ENCODE measurements at regions not wholly inside any gene's neighbourhood (a gene's known extent, or its start where the extent isn't known, plus 50 kb on each side); places are given as distances from the start of the nearest gene placed in this dataset.
"Not testable (repeated sequence)": the region's sequence is repeated elsewhere in the genome, so short reads cannot be mapped to it uniquely, and the experiment has no call there.

DNA sequence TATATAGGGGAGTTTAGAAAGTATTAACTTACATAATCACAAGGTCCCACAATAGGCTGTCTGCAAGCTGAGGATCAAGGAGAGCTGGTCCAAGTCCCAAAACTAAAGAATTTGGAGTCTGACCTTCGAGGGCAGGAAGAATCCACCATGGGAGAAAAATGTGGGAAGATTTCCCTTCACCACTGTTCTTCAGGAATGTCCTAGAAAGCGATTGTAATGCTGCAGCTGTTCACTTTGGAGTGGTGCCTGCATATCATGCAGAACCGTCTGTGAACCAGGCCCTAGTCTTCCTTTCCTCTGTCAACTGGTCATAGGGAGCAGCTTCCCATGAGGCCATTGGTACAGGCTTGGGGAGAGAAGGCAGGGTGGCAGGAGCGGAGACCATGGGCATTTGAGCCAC, 497.9 kb upstream of the ARPP21 start:
- DNase-seq (ENCODE audit: low spot score): no peak

DNA sequence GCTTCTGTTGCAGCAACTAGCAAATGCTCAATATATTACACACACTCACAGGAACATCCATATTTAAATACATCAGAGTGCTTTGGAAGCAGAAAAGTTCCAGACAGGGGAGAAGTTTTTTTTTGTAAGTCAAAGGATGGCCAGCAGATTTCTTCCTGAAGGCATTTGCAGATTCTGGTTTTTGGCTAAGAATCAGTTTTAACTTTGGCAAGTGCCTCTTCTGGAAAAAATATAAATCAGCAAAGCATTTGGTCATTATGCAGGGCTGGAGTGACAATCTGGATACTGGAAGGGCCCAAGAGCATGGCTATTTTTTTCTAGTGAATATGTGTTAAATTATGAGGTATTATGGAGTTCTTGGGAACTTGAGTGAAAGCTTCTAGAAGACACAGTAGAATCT, 495.3 kb upstream of the ARPP21 start:
- no peak for DNase-seq (ENCODE audit: low spot score)

- not testable (repeated sequence) for DNase-seq (ENCODE audit: low spot score)
Measured at GRCh38 chr3:35146256-35147035, 492.9 kb upstream of the ARPP21 start.

GRCh38 chr3:35183927-35184675, 455.2 kb upstream of the ARPP21 start:
- DNase-seq (ENCODE audit: low spot score): peak; percentile 6

- DNase-seq (ENCODE audit: low spot score): no peak
Measured at GRCh38 chr3:35184775-35185174, 454.6 kb upstream of the ARPP21 start.

GRCh38 chr3:35187908-35188307, 451.4 kb upstream of the ARPP21 start:
- DNase-seq (ENCODE audit: low spot score): no peak

DNA sequence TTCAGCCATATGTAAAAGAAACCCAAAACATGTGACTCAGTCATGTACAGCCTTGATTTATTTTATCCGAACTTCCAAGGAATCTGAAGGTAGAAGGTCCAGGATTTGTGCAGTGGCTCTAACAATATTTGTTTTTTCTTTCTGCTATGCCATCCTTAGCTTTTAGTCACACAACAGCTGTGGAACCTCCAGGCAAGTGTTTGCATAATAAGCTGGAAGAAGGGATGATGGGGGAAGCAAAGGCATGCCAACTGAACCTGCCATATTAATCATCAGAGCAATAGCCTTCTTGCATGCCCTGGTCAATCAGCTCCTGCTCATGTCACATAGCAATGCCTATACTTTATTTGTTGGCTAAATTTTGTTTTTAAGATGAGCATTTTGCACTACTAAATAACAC, 444.7 kb upstream of the ARPP21 start:
- no peak for DNase-seq (ENCODE audit: low spot score)

DNA sequence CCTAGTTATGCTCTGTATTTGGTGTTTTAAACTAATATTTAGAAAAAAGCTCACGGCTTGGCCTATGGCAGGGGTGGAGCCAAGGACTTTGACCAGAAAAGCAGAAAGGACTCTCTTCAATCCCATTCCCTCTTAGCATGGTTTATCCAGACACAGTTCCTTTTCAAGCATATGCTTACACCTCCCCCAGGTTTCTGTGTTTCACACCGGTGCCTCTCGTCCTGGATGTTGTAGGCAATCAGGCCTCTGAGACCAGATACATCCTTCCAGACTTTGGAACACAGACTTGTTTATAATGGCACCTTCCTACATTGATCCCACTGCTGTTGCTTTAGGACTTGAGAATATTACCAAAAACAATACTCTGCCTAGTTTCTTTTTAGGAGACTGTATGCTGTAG, 440.5 kb upstream of the ARPP21 start:
- DNase-seq (ENCODE audit: low spot score): no peak

DNA sequence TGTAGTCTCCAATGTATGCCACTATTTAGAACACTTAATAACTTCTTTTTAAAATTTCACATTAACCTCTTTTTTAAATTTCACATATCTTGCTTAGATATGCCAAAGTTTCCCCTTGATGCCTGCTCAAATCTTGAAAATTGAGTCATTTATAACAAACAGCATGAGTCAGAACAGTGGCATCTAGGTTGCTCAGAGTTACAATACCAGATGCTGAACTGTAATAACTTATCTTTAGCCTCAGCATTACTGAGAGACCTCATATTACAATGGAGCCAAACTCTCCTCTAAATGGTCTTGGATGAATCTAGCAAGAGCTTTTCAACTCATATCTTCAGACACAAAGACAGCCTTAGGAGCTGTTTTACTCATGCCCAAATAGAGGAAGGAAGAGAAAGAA, 439.3 kb upstream of the ARPP21 start:
- peak; percentile 55 for DNase-seq (ENCODE audit: low spot score)

DNA sequence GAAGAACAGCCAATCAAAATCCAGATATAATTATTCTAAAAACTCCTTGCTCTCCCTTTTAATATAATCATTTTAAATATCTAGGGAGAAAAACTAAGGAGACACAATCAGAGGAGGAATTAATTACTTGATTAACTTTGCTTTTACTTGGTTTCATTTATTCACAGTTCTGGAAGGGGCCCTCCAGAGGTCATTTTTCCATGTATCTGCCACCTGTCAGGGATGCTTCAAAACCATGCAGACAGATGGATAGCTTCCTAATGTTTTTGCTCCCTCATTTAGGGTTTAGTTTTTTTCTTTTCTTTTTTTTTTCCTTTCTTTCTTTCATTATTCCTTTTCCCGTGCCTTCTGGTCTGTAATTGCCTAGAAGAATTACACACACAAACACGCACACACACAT, 438.1 kb upstream of the ARPP21 start:
- DNase-seq (ENCODE audit: low spot score): no peak

- no peak for DNase-seq (ENCODE audit: low spot score)
Measured at GRCh38 chr3:35215525-35216500, 423.5 kb upstream of the ARPP21 start.

GRCh38 chr3:35216501-35217266, 422.6 kb upstream of the ARPP21 start:
- no peak for DNase-seq (ENCODE audit: low spot score)

DNA sequence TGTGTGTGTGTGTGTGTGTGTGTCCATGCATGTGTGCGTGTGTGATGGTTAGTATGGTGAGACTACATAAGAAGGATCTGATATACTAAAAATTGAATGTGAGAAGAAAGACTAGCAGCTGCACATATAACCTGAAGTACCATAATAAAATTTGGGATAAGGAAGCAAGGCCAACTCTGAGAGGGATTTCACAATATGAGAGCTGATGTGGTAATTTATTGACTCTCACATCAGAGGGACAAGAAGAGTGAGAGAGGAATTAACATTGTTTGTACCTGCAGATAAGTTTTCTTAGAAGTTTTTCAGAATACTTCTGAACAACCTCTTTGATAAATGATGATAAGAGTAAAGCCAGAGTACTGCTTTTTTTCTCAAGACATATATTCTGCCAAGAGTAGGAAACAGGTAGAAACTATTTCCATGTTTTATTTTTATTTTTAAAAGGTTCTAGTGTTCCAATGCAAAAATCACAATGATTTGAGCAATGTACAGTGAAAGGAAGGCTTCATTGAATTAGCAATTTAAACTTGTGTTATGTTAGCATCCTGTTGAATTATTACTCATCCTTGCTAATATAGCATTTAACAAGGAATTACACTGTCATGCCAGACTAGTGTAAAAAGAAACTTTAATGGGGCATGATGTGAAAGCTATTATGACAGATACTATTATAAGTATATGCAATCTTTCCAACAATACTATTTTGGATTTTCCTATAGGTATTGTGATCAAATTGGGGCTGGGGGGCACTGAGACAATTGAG, 415.5 kb upstream of the ARPP21 start:
- no peak for DNase-seq (ENCODE audit: low spot score)

DNA sequence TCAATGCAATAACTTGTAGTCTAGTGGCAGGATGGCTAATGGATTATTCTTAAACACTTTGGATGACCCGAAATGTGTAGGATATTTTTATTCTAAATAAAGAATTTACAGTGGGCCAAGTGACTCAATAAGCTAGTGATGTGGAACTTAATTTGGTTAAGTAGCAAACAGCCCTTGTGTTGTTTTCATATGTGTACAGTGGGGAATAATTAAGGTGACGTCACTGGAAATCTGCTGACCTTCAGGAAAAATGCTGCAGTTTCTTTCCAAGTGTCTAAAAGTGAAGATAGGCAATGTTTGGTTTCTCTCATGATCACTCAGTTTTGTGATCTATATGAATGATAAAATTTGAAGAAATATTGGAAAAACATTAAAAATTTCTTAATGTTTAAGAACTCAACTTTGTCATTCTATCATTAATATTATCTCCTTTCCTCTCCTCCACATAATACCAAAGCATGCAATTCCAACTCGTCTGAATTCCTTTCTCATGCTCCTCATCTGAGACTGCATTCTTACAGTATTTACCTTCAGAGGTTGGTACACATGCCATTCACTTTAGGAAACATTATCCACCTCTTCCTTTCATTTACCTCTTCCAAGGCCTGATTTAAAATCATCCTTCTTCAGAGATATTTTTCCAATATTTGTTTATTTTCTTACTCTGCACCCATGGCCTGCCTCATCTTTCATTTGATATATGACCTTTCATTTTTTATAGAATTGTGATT, 414.6 kb upstream of the ARPP21 start:
- DNase-seq (ENCODE audit: low spot score): no peak

GRCh38 chr3:35241236-35241635, 398.1 kb upstream of the ARPP21 start:
- no peak for DNase-seq (ENCODE audit: low spot score)

DNA sequence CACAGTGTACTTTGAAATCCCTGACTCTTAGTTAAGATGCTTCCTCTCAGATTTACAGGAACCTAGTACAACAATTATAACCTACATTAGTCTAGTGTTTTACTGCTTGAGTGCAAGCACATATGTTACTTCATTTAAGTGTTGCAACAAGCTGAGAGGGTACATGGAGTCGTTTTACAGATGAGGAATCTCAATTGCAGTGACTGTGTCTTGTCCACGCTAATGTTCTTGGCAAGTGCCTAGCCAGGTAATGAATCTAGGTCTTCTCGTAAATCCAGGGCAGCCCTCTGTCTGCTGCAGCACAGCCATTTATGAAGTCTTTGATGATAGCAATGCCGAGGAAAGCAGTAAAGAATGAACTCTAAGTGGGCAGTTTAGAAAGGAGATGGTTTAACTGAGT, 384.4 kb upstream of the ARPP21 start:
- DNase-seq (ENCODE audit: low spot score): no peak

GRCh38 chr3:35257641-35258040, 381.7 kb upstream of the ARPP21 start:
- no peak for DNase-seq (ENCODE audit: low spot score)

DNA sequence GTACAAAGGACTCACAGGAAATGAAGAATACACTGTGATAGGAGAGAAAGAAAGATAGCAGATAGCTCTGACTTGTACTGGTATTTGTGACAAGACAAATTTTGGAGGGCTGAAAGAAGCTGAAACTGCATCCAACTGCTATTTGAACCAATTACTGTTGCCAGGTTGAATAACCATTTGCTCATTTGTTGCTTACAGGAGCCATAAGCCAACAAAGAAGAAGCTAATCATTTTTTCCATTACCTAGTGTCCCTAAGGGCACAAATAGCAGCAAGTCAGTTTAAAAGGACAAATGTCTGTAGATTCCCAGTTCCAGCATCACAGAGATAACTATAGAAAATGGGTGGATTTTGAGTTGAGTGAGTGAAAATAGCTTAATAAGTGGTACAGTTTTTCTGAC, 376.9 kb upstream of the ARPP21 start:
- no peak for DNase-seq (ENCODE audit: low spot score)

GRCh38 chr3:35263477-35263876, 375.8 kb upstream of the ARPP21 start:
- DNase-seq (ENCODE audit: low spot score): no peak

- DNase-seq (ENCODE audit: low spot score): not testable (repeated sequence)
Measured at GRCh38 chr3:35266065-35266464, 373.3 kb upstream of the ARPP21 start.
